Ishikawa (cell line): ENCODE measurements at regions not wholly inside any gene's neighbourhood (a gene's known extent, or its start where the extent isn't known, plus 50 kb on each side); places are given as distances from the start of the nearest gene placed in this dataset.

Experiments used
- CEBPB ChIP-seq: IDR thresholded peaks from 2 replicates; pipeline ENCODE4 v1.6.1; 2012
- CREB1 ChIP-seq: IDR thresholded peaks from 2 replicates; pipeline ENCODE4 v1.6.1; 2012; ENCODE audit warnings: low read depth
- EGR1 ChIP-seq: IDR thresholded peaks from 2 replicates; pipeline ENCODE4 v1.6.1; 2012
- EP300 ChIP-seq: IDR thresholded peaks from 2 replicates; pipeline ENCODE4 v1.6.1; 2012; ENCODE audit warnings: borderline replicate concordance
- FOXM1 ChIP-seq: IDR thresholded peaks from 2 replicates; pipeline ENCODE4 v1.6.1; 2012; ENCODE audit warnings: low read depth, borderline replicate concordance
- NFIC ChIP-seq: IDR thresholded peaks from 2 replicates; pipeline ENCODE4 v1.6.1; 2012
- RAD21 ChIP-seq: IDR thresholded peaks from 2 replicates; pipeline ENCODE4 v1.6.1; 2012; ENCODE audit warnings: low read depth
- REST ChIP-seq: IDR thresholded peaks from 2 replicates; pipeline ENCODE4 v1.6.1; 2012; ENCODE audit warnings: low read depth, mild to moderate bottlenecking
- TAF1 ChIP-seq: IDR thresholded peaks from 2 replicates; pipeline ENCODE4 v1.6.1; 2012; ENCODE audit warnings: low read depth, mild to moderate bottlenecking
- TCF12 ChIP-seq: IDR thresholded peaks from 2 replicates; pipeline ENCODE4 v1.6.1; 2012; ENCODE audit warnings: low read depth
- TEAD4 ChIP-seq: IDR thresholded peaks from 2 replicates; pipeline ENCODE4 v1.6.1; 2012
- YY1 ChIP-seq: IDR thresholded peaks from 2 replicates; pipeline ENCODE4 v1.6.1; 2012; ENCODE audit warnings: low read depth
- ZBTB7A ChIP-seq: IDR thresholded peaks from 2 replicates; pipeline ENCODE4 v1.6.1; 2012; ENCODE audit warnings: low read depth
- TF ChIP-seq, protein P1 (sequence below): IDR thresholded peaks from 2 replicates; pipeline ENCODE4 v1.6.1; 2012
- TF ChIP-seq, protein P2 (sequence below): IDR thresholded peaks from 2 replicates; pipeline ENCODE4 v1.6.1; 2012

DNA sequence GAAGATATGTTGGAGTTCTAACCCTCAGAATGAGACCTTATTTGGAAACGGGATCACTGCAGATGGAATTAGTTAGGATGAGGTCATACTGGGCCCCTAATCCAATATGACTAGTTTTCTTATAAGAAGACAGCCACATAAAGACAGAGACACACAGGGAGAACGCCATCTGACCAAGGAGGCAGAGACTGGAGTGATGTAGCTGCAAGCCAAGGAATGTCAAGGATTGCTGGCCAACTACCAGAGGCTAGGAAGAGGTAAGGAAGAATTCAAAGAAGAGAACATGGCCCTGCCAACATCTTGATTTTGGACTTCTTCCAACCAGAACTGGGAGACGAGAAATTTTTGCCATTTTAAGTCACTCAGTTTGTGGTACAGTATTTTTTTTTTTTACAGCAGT is 152.8 kb upstream of the DIPK2B start:
- TF ChIP-seq, protein P1, sequence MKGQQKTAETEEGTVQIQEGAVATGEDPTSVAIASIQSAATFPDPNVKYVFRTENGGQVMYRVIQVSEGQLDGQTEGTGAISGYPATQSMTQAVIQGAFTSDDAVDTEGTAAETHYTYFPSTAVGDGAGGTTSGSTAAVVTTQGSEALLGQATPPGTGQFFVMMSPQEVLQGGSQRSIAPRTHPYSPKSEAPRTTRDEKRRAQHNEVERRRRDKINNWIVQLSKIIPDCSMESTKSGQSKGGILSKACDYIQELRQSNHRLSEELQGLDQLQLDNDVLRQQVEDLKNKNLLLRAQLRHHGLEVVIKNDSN: no peak
- TF ChIP-seq NFIC (no peak), TEAD4 (no peak), TAF1 (no peak), CEBPB (no peak), EP300 (no peak), EGR1 (no peak), YY1 (no peak), CREB1 (no peak), RAD21 (no peak), REST (no peak)
- TF ChIP-seq, protein P2, sequence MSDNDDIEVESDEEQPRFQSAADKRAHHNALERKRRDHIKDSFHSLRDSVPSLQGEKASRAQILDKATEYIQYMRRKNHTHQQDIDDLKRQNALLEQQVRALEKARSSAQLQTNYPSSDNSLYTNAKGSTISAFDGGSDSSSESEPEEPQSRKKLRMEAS: no peak

DNA sequence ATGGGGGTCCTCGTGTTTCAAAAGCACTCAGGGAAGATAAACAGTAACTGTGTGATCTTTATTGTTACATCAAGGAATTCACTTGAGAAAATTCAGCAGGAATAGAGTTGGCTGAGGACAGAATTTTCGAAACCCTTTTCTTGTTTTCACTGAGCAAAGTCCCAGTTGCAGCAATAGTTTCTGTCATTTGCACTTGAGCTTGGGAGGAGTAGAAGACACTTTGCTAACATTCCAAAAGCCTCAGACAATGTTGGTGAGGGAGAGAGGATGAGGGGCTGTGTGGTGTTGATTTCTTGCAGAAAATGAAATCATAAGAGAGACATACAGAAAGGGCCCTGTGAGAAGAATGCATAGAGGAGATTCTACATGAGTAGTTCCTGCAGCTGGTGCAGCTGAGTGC is 151.9 kb upstream of the DIPK2B start:
- TF ChIP-seq, protein P1: no peak
- TF ChIP-seq RAD21: no peak
- TF ChIP-seq FOXM1: no peak
- no peak for TF ChIP-seq TCF12
- no peak for TF ChIP-seq REST
- no peak for TF ChIP-seq CEBPB
- TF ChIP-seq YY1: no peak
- no peak for TF ChIP-seq EGR1
- TF ChIP-seq TEAD4: no peak
- no peak for TF ChIP-seq ZBTB7A
- TF ChIP-seq CREB1: no peak
- TF ChIP-seq TAF1: no peak
- TF ChIP-seq EP300: no peak
- TF ChIP-seq, protein P2: no peak
- no peak for TF ChIP-seq NFIC

DNA sequence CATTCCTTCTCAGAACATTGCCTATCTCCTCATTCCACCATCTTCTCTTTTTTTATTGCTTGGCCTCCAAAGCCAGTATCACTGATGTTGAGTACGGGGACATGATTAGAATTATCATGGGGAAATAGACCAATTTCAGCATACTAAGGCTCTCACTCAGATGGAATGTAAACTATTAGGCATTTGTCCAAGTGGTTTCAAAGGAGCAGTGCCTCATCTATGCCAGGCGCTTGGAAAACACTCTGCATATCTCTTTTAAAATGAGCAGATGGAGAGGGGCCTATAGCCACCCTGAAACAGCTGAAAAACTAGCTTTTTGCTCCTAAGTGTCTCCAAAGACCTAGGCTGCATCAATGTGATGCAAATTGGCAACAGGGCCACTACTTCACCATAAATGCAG is 150.8 kb upstream of the DIPK2B start:
- no peak for TF ChIP-seq TAF1
- no peak for TF ChIP-seq CEBPB
- no peak for TF ChIP-seq YY1
- no peak for TF ChIP-seq EGR1
- TF ChIP-seq FOXM1: no peak
- no peak for TF ChIP-seq TEAD4
- no peak for TF ChIP-seq TCF12
- no peak for TF ChIP-seq NFIC
- no peak for TF ChIP-seq CREB1
- TF ChIP-seq, protein P1: no peak

DNA sequence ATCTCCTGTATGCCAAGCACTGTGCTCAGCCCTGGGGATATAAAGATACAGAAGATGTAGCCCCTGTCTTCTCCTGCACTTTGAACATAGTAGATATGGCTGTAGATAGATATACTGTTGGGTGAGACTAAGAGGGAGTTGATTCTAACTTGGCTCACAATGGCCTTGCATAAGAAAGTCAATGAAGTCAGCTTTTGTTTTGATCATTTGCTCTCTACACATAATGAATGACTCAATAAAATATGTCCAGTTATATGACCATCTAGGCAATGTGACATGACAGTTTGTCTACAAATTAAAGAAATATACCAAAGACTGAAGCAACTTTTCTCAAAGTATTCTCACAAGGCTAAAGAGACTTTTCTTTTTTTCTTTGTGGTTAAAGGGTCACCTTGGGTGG is 147.6 kb upstream of the DIPK2B start:
- TF ChIP-seq RAD21: no peak
- no peak for TF ChIP-seq FOXM1
- no peak for TF ChIP-seq TAF1
- no peak for TF ChIP-seq REST
- TF ChIP-seq, protein P1: no peak
- no peak for TF ChIP-seq ZBTB7A
- no peak for TF ChIP-seq TEAD4
- TF ChIP-seq YY1: no peak
- no peak for TF ChIP-seq CREB1
- TF ChIP-seq EP300: no peak
- TF ChIP-seq NFIC: no peak
- TF ChIP-seq, protein P2: no peak
- TF ChIP-seq EGR1: no peak
- TF ChIP-seq TCF12: no peak
- TF ChIP-seq CEBPB: no peak
